SJSA1 (cell line): ENCODE measurements at regions not wholly inside any gene's neighbourhood (a gene's known extent, or its start where the extent isn't known, plus 50 kb on each side); places are given as distances from the start of the nearest gene placed in this dataset.

ENCODE experiments used
- DNase-seq, 2 experiments: peaks; one replicate each; pipeline ENCODE4 v3.0.0-alpha.2; 2015 to 2020; ENCODE audit warnings: low spot score in 2 of 2, low read depth in 1 of 2
- H3K27ac ChIP-seq: fragments of 250-450 bp; sonication (Bioruptor Pico); 2 replicates; pipeline ENCODE4 v1.5.1; 2020; ENCODE audit warnings: mild to moderate bottlenecking, moderate library complexity
- H3K27me3 ChIP-seq: fragments of 250-450 bp; sonication (Bioruptor Pico); replicated peaks from 2 replicates; pipeline ENCODE4 v1.5.1; 2020; ENCODE audit warnings: mild to moderate bottlenecking, moderate library complexity
- H3K36me3 ChIP-seq: fragments of 250-450 bp; sonication (Bioruptor Pico); 2 replicates; pipeline ENCODE4 v1.5.1; 2020; ENCODE audit warnings: mild to moderate bottlenecking
- H3K4me1 ChIP-seq: fragments of 250-450 bp; sonication (Bioruptor Pico); replicated peaks from 2 replicates; pipeline ENCODE4 v1.6.1; 2021; ENCODE audit warnings: mild to moderate bottlenecking
- H3K4me3 ChIP-seq: fragments of 250-450 bp; sonication (Bioruptor Pico); 2 replicates; pipeline ENCODE4 v1.5.1; 2020; ENCODE audit warnings: mild to moderate bottlenecking
- H3K9me3 ChIP-seq: fragments of 250-450 bp; sonication (Bioruptor Pico); replicated peaks from 2 replicates; pipeline ENCODE4 v1.5.1; 2020; ENCODE audit warnings: mild to moderate bottlenecking

DNA sequence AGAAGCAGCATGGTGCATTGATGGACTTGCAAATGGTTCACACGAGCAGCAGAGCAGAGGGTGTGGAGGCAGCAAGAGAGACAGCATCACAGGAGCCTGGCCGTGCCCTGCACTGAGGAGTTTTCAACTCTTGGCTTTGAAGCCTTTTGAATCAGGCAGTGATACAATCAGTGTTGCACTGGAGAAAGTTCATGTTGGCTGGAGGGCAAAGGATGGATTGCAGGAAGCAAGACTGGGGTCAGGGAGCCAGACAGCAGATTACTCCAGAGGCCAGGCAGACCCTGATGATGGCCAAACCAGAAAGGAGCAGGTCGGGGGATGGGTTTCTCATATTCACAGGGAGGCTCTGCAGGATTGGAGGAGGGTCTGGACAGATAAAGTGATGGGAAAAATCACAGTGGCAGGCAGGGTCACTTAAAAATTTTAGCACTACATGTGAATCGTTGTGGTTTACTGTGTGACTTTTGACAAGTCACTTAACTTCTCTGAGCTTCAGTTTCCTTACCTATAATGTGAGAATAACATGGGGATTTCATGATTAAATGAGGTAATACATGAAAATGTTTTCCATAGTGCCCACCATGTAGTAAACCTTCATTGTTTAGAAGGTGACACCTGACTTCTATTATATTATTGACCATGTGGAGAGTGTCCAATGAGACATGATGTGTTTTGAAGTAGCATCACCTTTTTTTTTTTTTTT, 125.3 kb downstream of the SALL1 start:
- Histone ChIP-seq H3K36me3 (no peaks in the 10 kb centered on the region), H3K9me3 (no peaks in the 10 kb centered on the region), H3K27ac (no peak overlapping the region), H3K4me1 (no peaks in the 10 kb centered on the region), H3K27me3 (peaks cover 2% of the 10 kb centered on the region; the same call in 1 of the 2 replicates), H3K4me3 (no peak overlapping the region)
- DNase-seq: no peak

DNA sequence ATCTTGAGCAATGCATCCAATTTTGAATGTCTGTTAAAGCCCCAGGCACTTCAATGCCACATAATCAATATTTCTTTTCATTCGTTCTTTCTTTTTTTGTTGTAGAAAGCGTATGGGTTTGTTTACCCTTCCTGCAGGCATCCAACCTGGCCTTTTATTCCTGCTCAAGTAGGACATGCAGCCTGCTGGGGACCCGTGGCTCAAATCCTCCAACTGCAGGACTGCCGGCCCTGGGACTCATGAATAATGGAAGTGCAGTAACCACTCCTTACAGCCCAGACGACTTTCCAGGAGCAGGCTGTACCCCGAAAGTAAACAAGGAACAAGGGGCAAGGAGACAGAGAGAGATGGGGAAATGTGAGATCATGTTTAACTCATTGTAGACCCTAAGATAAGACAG, 126.4 kb downstream of the SALL1 start:
- no peak for DNase-seq
- no peak overlapping the region for H3K27ac ChIP-seq
- H3K4me3 ChIP-seq: no peak overlapping the region
- peaks cover 2% of the 10 kb centered on the region; the same call in 1 of the 2 replicates for H3K27me3 ChIP-seq
- H3K4me1 ChIP-seq: no peaks in the 10 kb centered on the region
- H3K9me3 ChIP-seq: no peaks in the 10 kb centered on the region
- H3K36me3 ChIP-seq: no peaks in the 10 kb centered on the region

DNA sequence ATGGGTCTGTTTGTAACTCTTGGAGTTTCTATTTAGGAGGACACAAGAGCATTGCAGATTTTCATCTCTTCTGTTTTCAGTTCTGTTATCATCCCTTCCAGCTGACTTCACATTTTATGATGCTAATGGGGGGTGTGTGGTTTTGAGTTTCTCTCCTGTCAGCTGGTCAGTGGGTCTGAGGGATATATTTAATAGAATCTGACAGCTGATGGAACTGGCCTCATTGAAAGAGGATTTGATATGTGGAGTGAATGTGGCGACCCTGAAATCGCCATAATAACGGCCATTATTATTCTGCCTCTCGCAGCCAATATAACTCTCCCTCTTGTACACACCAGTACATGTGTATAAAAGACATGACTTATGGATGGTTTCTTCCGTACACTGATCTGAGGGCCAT, 128.1 kb downstream of the SALL1 start:
- no peak overlapping the region for H3K4me3 ChIP-seq
- H3K27ac ChIP-seq: no peak overlapping the region
- H3K9me3 ChIP-seq: no peaks in the 10 kb centered on the region; the same call in 1 of the 2 replicates
- no peaks in the 10 kb centered on the region for H3K36me3 ChIP-seq
- DNase-seq: no peak
- H3K27me3 ChIP-seq: peaks cover 2% of the 10 kb centered on the region; the same call in 1 of the 2 replicates
- no peaks in the 10 kb centered on the region for H3K4me1 ChIP-seq

DNA sequence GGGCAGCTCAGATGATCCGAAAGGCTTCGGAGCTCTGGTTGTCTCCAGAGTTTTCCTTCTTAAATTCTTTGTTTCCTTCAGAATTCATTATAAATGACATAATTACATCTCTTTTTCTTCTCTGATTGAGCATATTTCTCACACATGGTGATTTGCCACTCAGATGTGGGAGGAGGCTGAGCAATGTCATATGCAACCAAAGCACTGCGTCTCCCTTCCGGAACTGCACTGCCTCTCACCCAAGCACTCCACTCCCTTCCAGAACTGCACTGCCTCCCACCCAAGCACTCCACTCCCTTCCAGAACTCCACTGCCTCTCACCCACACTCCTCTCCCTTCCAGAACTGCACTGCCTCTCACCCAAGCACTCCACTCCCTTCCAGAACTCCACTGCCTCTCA, 131.5 kb downstream of the SALL1 start:
- DNase-seq: no peak
- Histone ChIP-seq H3K36me3 (no peaks in the 10 kb centered on the region), H3K9me3 (peaks cover 4% of the 10 kb centered on the region; the same call in 1 of the 2 replicates), H3K27me3 (peaks cover 2% of the 10 kb centered on the region; the same call in 1 of the 2 replicates), H3K27ac (no peak overlapping the region), H3K4me1 (no peaks in the 10 kb centered on the region), H3K4me3 (no peak overlapping the region)

DNA sequence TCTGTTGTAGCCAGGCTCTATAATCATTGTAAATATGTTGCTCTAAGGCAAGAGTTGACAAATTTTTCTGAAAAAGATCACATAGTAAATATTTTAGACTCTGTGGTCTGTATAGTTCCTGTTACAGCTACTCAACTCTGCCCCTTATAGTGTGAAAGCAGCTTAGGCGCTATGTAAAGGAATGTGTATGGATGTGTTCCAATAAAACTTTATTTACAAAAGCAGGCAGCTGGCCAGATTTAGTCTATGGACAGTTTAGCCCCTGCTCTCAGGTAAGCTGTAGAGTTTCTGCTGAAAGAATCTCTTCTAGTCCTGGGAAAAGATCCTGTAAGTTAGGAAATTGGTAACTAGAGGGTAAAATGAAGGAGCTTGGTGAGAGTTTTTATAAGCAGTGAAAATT, 133.1 kb downstream of the SALL1 start:
- H3K4me1 ChIP-seq: no peaks in the 10 kb centered on the region
- peaks cover 4% of the 10 kb centered on the region; the same call in 1 of the 2 replicates for H3K9me3 ChIP-seq
- H3K27me3 ChIP-seq: peaks cover 2% of the 10 kb centered on the region; the same call in 1 of the 2 replicates
- no peak overlapping the region for H3K27ac ChIP-seq
- H3K4me3 ChIP-seq: no peak overlapping the region
- H3K36me3 ChIP-seq: no peaks in the 10 kb centered on the region
- no peak for DNase-seq

DNA sequence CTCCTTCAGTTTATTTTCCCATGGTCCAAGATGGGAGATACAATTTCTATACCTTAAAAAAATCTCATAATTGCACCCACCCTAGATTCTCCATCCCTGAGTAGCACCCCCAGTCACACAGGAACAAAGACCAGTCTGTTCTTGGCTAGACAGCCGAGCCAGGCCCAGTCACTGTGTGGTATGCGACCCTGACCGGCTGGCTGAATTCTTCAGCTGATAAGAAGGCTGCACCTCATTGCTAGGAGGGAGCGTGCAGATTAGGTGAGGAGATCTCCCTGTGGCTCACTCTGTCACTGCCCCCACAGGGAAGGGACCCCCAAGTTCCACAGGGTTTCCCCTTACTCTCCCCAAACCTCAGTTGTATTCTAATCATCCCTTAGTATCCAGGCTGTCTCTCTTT, 138.7 kb downstream of the SALL1 start:
- Histone ChIP-seq H3K27me3 (no peaks in the 10 kb centered on the region), H3K4me3 (no peak overlapping the region), H3K27ac (no peak overlapping the region), H3K9me3 (no peaks in the 10 kb centered on the region), H3K4me1 (no peaks in the 10 kb centered on the region), H3K36me3 (no peaks in the 10 kb centered on the region)
- DNase-seq: no peak

DNA sequence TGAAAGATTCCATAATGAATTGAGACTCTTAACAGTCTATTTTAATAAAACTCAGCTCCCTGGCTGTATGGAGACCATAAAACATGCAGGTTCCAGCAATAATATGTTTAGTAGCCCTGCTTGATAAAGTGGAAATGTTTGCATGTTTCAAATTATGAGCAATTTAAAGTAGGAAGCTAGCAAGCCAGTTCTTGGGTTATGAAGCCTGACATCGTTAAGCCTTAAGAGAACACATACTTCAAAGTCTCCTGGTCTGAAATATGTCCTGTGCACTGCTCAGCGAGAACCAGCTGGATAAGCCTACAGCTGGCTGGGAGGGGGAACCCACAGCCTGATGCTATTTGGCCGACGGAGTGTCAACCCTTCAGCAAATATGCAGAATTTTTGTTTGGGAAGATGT, 140.3 kb downstream of the SALL1 start:
- DNase-seq: no peak
- Histone ChIP-seq H3K9me3 (no peaks in the 10 kb centered on the region), H3K27ac (no peak overlapping the region), H3K4me1 (no peaks in the 10 kb centered on the region), H3K4me3 (no peak overlapping the region), H3K27me3 (no peaks in the 10 kb centered on the region), H3K36me3 (no peaks in the 10 kb centered on the region)

DNA sequence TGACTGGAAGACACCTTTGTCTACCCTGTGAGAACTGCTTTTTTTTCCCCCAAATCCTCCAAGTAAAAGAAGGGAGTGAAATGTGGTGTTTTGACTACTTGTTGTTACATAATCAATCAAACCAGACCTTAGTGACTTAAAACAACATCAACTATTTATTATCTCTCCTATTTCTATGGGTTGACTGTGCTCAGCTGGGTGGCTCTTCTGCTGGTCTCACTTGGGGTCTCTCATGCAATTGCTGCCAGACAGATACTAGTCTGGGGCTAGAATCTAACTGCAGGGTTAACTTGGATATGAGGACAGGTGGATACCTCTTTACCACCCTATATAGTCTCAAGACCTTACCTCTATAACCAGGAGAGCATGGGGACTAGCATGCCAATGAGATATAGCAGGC, 141.3 kb downstream of the SALL1 start:
- H3K36me3 ChIP-seq: no peaks in the 10 kb centered on the region

DNA sequence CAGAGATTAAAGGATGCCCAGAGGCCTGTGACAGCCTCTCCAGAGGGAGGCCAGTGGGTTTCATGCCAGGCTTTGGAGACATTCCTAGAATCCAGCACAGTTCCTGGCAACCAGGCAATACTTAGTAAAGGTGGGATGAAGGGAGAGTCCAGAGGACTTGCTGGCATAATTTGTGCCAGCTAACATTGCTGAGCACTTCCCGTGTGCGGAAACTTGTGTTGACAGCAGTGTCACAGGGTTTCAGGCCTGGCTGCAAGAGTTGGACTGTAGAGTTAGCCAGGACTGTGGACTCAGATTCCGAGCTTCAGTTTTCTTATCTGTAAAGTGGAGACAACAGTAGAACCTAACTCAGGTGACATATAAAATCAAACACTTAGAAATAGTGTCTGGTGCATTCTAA, 141.7 kb downstream of the SALL1 start:
- no peaks in the 10 kb centered on the region for H3K9me3 ChIP-seq
- no peak overlapping the region for H3K4me3 ChIP-seq
- H3K36me3 ChIP-seq: no peaks in the 10 kb centered on the region
- H3K4me1 ChIP-seq: no peaks in the 10 kb centered on the region
- no peaks in the 10 kb centered on the region for H3K27me3 ChIP-seq
- DNase-seq: no peak
- no peak overlapping the region for H3K27ac ChIP-seq

More for the DNA sequence above, 141.3 kb downstream of the SALL1 start:
- Histone ChIP-seq H3K27me3 (no peaks in the 10 kb centered on the region), H3K9me3 (no peaks in the 10 kb centered on the region), H3K27ac (no peak overlapping the region), H3K4me1 (no peaks in the 10 kb centered on the region), H3K4me3 (no peak overlapping the region)
- DNase-seq: no peak

DNA sequence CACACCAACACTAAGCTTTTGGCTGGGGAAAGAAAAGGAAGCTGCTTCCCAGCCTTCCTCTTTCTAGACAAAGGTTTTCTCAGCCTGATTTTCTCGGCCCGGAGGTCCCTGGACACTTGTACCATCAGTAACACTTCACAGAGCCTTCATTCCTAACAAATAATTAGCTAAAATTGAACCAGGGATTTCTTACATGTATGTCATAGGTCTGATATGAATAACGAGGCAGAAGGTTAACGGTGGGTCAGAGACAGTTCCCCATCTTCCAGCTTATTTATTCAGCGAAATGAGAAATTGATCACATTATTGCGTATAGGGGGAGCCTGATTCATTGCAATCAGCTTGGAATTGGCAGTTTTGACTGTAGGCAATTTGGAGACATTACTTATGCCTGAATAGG, 142.5 kb downstream of the SALL1 start:
- no peak for DNase-seq
- no peaks in the 10 kb centered on the region for H3K27me3 ChIP-seq
- H3K4me3 ChIP-seq: no peak overlapping the region

DNA sequence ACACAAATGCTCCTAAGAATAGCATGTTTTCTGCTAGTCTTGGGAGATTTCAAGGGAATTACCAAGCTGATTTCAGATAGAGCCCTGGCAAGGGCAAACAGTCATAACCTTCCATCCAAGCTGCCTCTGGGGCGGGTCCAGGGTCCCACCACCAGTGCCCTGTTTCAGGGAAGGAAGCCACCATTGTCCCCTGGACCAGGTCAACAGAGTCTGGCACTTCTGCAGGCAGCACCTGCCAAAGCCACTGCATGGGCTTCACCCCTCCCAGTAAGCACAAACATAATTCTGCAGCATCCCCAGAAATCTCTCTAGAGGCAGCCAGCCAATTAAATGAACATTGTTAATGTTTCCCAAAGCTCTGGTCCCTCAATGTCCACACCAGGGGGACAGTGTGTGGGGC, 143.0 kb downstream of the SALL1 start:
- Histone ChIP-seq H3K36me3 (no peaks in the 10 kb centered on the region), H3K4me3 (no peak overlapping the region), H3K4me1 (no peaks in the 10 kb centered on the region), H3K27me3 (no peaks in the 10 kb centered on the region), H3K9me3 (no peaks in the 10 kb centered on the region), H3K27ac (no peak overlapping the region)
- no peak for DNase-seq

More for the DNA sequence above, 142.5 kb downstream of the SALL1 start:
- Histone ChIP-seq H3K27ac (no peak overlapping the region), H3K4me1 (no peaks in the 10 kb centered on the region), H3K9me3 (no peaks in the 10 kb centered on the region), H3K36me3 (no peaks in the 10 kb centered on the region)

DNA sequence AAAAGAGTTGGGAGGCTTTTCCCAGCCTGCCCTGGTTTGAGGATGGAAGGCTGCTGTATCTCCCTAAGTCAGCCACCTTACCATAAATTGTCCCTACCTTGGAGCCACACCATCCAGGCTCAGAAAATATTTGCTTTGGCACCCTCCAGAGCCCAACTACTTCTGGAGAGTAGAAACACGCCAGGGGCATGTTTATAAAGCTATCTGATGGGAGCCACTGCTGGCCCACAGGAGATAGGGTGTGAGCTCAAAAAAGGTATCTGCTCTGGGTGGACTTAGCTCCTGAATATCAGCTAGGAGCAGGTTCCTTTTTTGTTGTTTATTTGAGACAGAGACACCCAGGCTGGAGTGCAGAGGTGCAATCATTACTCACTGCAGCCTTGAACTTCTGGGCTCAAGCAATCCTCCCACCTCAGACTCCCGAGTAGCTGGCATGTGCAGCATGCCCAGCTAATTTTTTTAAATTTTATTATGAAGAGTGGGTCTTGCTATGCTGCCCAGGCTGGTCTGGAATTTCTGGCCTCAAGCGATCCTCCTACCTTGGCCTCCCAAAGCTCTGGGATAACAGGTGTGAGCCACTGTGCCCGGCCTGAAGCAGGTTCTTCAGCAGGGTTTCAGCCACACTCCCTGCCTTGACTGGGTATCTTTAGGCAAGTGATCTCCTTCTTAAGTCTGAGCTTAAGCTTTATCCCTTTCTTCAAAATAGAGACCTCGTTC, 147.1 kb downstream of the SALL1 start:
- H3K4me3 ChIP-seq: no peak overlapping the region
- H3K27ac ChIP-seq: no peak overlapping the region
- H3K4me1 ChIP-seq: no peaks in the 10 kb centered on the region
- H3K9me3 ChIP-seq: no peaks in the 10 kb centered on the region
- no peaks in the 10 kb centered on the region for H3K36me3 ChIP-seq
- no peak for DNase-seq
- no peaks in the 10 kb centered on the region for H3K27me3 ChIP-seq

DNA sequence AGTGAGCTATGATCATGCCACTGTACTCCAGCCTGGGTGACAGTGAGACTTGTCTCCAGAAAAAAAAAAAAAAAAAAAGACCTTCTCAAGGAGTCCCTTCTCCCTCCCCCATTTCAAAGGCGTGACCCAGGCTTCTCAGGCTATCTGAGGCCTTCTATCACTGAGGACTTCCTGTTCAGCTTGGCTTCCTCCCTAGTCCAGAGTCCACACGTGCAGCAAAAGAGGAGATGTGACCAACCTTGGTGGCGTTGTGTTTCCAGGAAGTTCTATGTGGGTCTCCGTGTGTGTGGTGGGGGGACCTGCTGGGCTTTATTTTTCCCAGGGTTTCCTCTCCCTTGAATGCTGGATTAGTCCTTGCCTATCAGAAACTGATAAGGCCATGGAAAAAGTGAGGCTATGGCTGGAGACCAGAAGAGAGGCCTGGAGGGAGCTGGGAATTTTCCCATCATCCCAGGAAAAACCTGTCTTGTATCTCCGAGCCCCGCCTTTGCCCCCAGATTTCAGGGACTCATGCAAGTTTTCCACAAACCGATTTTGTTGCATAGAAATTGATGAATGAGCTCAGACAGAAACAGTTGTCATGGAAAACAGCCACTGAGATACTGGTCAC, 148.1 kb downstream of the SALL1 start:
- Histone ChIP-seq H3K9me3 (no peaks in the 10 kb centered on the region), H3K4me3 (no peak overlapping the region), H3K27me3 (no peaks in the 10 kb centered on the region), H3K36me3 (no peaks in the 10 kb centered on the region), H3K4me1 (no peaks in the 10 kb centered on the region), H3K27ac (no peak overlapping the region)
- DNase-seq: no peak

DNA sequence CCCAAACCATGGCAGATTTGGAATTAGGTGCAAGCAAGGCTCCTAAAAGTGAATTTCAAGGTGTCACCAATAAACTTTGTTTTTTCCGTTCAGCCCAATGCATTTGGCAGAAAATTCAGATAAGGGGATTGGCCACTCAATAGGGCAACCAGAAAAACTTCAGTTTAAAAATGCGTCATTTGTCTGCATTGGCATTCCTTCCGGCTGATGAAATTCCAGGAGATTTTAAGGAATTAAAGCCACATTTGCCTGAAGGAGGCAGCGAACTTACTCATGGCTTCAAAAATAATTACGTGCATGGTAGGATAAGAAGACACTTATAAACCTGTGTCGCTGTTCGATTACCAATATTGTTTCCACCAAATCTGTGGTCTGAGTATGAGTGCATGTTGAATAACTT, 151.9 kb downstream of the SALL1 start:
- Histone ChIP-seq H3K27ac (no peak overlapping the region), H3K27me3 (no peaks in the 10 kb centered on the region), H3K36me3 (no peaks in the 10 kb centered on the region), H3K4me1 (no peaks in the 10 kb centered on the region), H3K9me3 (no peaks in the 10 kb centered on the region), H3K4me3 (no peak overlapping the region)
- DNase-seq: no peak
